ENCODE measurements at regions not wholly inside any gene's neighbourhood (a gene's known extent, or its start where the extent isn't known, plus 50 kb on each side); places are given as distances from the start of the nearest gene placed in this dataset.

GRCh38 chr4:71120831-71121524, 127.5 kb downstream of the DCK start:
- Histone ChIP-seq H3K4me2 (no peak overlapping the region), H3K4me1 (ENCODE audit: low read depth, poor library complexity, severe bottlenecking) (no peaks in the 10 kb centered on the region), H3K36me3 (ENCODE audit: insufficient read depth) (no peaks in the 10 kb centered on the region), H2AFZ (ENCODE audit: low read depth) (no peak overlapping the region), H3K4me3 (IDR thresholded peaks at IDR 0.05; ENCODE audit: insufficient read depth, low read depth, low read length) (no peak overlapping the region), H3K79me2 (ENCODE audit: insufficient read depth, low read depth) (no peaks in the 10 kb centered on the region), H3K9ac (no peak overlapping the region), H4K20me1 (ENCODE audit: insufficient read depth) (no peaks in the 10 kb centered on the region), H3K27ac (no peak overlapping the region), H3K27me3 (ENCODE audit: insufficient read depth, low read depth) (no peaks in the 10 kb centered on the region)
- TF ChIP-seq CTCF (conservative IDR thresholded peaks at IDR 0.05; ENCODE audit: low read depth, low read length), result no peak

GRCh38 chr4:71123951-71124350, 130.5 kb downstream of the DCK start:
- no peaks in the 10 kb centered on the region for H3K36me3 ChIP-seq (ENCODE audit: insufficient read depth)
- no peak overlapping the region for H3K4me2 ChIP-seq
- TF ChIP-seq CTCF (conservative IDR thresholded peaks at IDR 0.05; ENCODE audit: low read depth, low read length), result no peak
- no peak overlapping the region for H3K27ac ChIP-seq
- no peak overlapping the region for H3K9ac ChIP-seq
- no peak overlapping the region for H3K4me3 ChIP-seq (IDR thresholded peaks at IDR 0.05; ENCODE audit: insufficient read depth, low read depth, low read length)
- no peaks in the 10 kb centered on the region for H3K4me1 ChIP-seq (ENCODE audit: low read depth, poor library complexity, severe bottlenecking)
- no peak overlapping the region for H2AFZ ChIP-seq (ENCODE audit: low read depth)
- H4K20me1 ChIP-seq (ENCODE audit: insufficient read depth), result no peaks in the 10 kb centered on the region
- no peaks in the 10 kb centered on the region for H3K27me3 ChIP-seq (ENCODE audit: insufficient read depth, low read depth)
- no peaks in the 10 kb centered on the region for H3K79me2 ChIP-seq (ENCODE audit: insufficient read depth, low read depth)

- no peaks in the 10 kb centered on the region for H3K27me3 ChIP-seq (ENCODE audit: insufficient read depth, low read depth)
- no peak overlapping the region for H3K9ac ChIP-seq
- H4K20me1 ChIP-seq (ENCODE audit: insufficient read depth), result no peaks in the 10 kb centered on the region
- no peak overlapping the region for H3K27ac ChIP-seq
- H3K36me3 ChIP-seq (ENCODE audit: insufficient read depth), result no peaks in the 10 kb centered on the region
- H3K4me1 ChIP-seq (ENCODE audit: low read depth, poor library complexity, severe bottlenecking), result no peaks in the 10 kb centered on the region
- H3K4me3 ChIP-seq (IDR thresholded peaks at IDR 0.05; ENCODE audit: insufficient read depth, low read depth, low read length), result no peak overlapping the region
- no peaks in the 10 kb centered on the region for H3K79me2 ChIP-seq (ENCODE audit: insufficient read depth, low read depth)
- H2AFZ ChIP-seq (ENCODE audit: low read depth), result no peak overlapping the region
- no peak overlapping the region for H3K4me2 ChIP-seq
- no peak for TF ChIP-seq CTCF (conservative IDR thresholded peaks at IDR 0.05; ENCODE audit: low read depth, low read length)
Observed at GRCh38 chr4:71125137-71125536, 131.7 kb downstream of the DCK start.

- H3K36me3 ChIP-seq (ENCODE audit: insufficient read depth), result no peaks in the 10 kb centered on the region
- H3K27me3 ChIP-seq (ENCODE audit: insufficient read depth, low read depth), result no peaks in the 10 kb centered on the region
- no peaks in the 10 kb centered on the region for H3K79me2 ChIP-seq (ENCODE audit: insufficient read depth, low read depth)
- H3K4me3 ChIP-seq (IDR thresholded peaks at IDR 0.05; ENCODE audit: insufficient read depth, low read depth, low read length), result no peak overlapping the region
- no peak overlapping the region for H3K9ac ChIP-seq
- H4K20me1 ChIP-seq (ENCODE audit: insufficient read depth), result no peaks in the 10 kb centered on the region
- no peak overlapping the region for H2AFZ ChIP-seq (ENCODE audit: low read depth)
- no peak overlapping the region for H3K4me2 ChIP-seq
- no peaks in the 10 kb centered on the region for H3K4me1 ChIP-seq (ENCODE audit: low read depth, poor library complexity, severe bottlenecking)
- no peak for TF ChIP-seq CTCF (conservative IDR thresholded peaks at IDR 0.05; ENCODE audit: low read depth, low read length)
- H3K27ac ChIP-seq, result no peak overlapping the region
Observed at GRCh38 chr4:71126719-71127118, 133.3 kb downstream of the DCK start.
